Suprapubic skin (tissue), 4 donors: ENCODE measurements at regions not wholly inside any gene's neighbourhood (a gene's known extent, or its start where the extent isn't known, plus 50 kb on each side); places are given as distances from the start of the nearest gene placed in this dataset.

Experiments used
- DNase-seq, 2 donors: peaks; one replicate each; pipeline ENCODE4 v3.0.0-alpha.2; 2019; ENCODE audit warnings: low spot score in 2 of 2
- H3K27ac ChIP-seq: fragments of 200-600 bp; sonication (generic); one replicate; pipeline ENCODE4 v1.5.1; 2019
- H3K27me3 ChIP-seq: fragments of 200-600 bp; sonication (generic); one replicate; pipeline ENCODE4 v1.5.1; 2019
- H3K36me3 ChIP-seq: fragments of 200-600 bp; sonication (generic); one replicate; pipeline ENCODE4 v1.5.1; 2019
- H3K4me1 ChIP-seq: fragments of 200-600 bp; sonication (generic); one replicate; pipeline ENCODE4 v1.5.1; 2019
- H3K4me3 ChIP-seq: fragments of 200-600 bp; sonication (generic); one replicate; pipeline ENCODE4 v1.5.1; 2019; ENCODE audit warnings: mild to moderate bottlenecking
- H3K9me3 ChIP-seq: fragments of 200-600 bp; sonication (generic); one replicate; pipeline ENCODE4 v1.5.1; 2019
- EP300 ChIP-seq: sonication (generic); formaldehyde crosslinking; IDR thresholded peaks from one replicate; pipeline ENCODE4 v1.6.1; 2017; ENCODE audit warnings: antibody characterized with exemption
- POLR2A ChIP-seq, 2 donors: fragments of 450-650 bp; IDR thresholded peaks; one replicate each; pipeline ENCODE4 v1.6.1; 2017; ENCODE audit warnings: antibody characterized with exemption in 2 of 2, mild to moderate bottlenecking in 2 of 2, moderate library complexity in 2 of 2
- POLR2AphosphoS5 ChIP-seq, 3 donors: sonication (generic); formaldehyde crosslinking; IDR thresholded peaks; one replicate each; pipeline ENCODE4 v1.6.1; 2017; ENCODE audit warnings: antibody characterized with exemption in 3 of 3
- WGBS: methylation state at CpG from one replicate; pipeline ENCODE4 v1.1.5; 2018; 5-methylcytosine and 5-hydroxymethylcytosine counted together
- TF ChIP-seq, protein P1 (sequence below), 2 donors: fragments of 200-600 bp in 1 of 2; fragments of 450-650 bp in 1 of 2; sonication (generic) in 1 of 2; IDR thresholded peaks; one replicate each; pipeline ENCODE4 v1.5.1; 2016 to 2019; ENCODE audit warnings: antibody characterized with exemption in 2 of 2, mild to moderate bottlenecking in 1 of 2, moderate library complexity in 1 of 2

DNA sequence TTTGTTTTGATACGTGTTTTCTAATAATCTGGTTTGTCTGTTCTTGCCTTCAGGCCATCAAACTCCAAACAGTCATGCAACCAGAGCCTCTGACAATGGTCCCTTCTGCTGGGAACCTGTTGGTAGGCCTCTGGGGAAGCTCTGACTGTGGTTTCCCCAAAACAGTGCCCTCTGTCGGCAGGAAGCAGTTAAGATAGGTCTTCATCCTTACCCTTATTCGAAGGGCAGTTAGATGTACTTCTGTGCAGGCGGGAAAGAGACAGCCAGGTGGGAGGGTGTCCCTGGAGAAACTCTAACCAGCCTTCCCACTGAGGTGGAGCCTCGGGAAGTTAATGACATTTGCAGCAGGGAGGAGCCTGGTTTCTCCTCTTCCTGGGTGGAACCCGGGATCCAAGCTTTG, 81.6 kb upstream of the CHMP2B start:
- peaks cover 12% of the 10 kb centered on the region for H3K9me3 ChIP-seq
- H3K4me3 ChIP-seq, result no peak overlapping the region
- H3K27ac ChIP-seq, result no peak overlapping the region
- no peaks in the 10 kb centered on the region for H3K4me1 ChIP-seq
- no peaks in the 10 kb centered on the region for H3K36me3 ChIP-seq
- DNase-seq, result no peak
- 62% methylated on average over 6 of the region's 6 CpGs for WGBS
- H3K27me3 ChIP-seq, result no peaks in the 10 kb centered on the region
- TF ChIP-seq POLR2AphosphoS5 (IDR thresholded peaks at IDR 0.05), result no peak
- TF ChIP-seq, protein P1, sequence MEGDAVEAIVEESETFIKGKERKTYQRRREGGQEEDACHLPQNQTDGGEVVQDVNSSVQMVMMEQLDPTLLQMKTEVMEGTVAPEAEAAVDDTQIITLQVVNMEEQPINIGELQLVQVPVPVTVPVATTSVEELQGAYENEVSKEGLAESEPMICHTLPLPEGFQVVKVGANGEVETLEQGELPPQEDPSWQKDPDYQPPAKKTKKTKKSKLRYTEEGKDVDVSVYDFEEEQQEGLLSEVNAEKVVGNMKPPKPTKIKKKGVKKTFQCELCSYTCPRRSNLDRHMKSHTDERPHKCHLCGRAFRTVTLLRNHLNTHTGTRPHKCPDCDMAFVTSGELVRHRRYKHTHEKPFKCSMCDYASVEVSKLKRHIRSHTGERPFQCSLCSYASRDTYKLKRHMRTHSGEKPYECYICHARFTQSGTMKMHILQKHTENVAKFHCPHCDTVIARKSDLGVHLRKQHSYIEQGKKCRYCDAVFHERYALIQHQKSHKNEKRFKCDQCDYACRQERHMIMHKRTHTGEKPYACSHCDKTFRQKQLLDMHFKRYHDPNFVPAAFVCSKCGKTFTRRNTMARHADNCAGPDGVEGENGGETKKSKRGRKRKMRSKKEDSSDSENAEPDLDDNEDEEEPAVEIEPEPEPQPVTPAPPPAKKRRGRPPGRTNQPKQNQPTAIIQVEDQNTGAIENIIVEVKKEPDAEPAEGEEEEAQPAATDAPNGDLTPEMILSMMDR (IDR thresholded peaks at IDR 0.05), result no peak
- no peak for TF ChIP-seq EP300
- TF ChIP-seq POLR2A (IDR thresholded peaks at IDR 0.05), result no peak

DNA sequence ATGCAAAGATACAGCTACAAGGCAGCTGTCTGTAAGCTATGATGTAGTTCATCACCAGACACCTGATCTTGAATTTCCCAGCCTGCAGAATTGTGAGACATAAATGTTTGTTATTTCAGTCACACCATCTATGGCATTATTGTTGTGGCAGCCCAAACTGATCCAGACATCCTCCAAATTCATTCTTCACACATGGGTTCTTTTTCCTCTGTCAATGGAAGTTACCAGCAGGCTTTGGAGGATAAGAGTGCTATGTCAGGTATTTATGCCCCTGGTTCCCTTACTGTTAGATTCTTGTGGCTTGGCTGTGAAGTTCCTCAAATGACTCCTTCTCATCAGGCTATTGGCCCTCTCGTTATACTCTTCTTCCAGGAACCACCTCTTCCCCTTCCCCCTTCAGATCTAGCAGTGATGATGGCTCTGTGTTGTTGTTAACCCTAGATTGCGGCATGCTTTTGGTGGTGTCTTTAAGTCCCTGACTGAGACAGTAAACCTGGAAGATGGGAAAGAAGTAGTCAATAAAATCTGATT, 91.0 kb upstream of the CHMP2B start:
- peaks cover 8% of the 10 kb centered on the region for H3K9me3 ChIP-seq
- no peaks in the 10 kb centered on the region for H3K4me1 ChIP-seq
- DNase-seq, result no peak
- H3K4me3 ChIP-seq, result no peak overlapping the region
- H3K36me3 ChIP-seq, result no peaks in the 10 kb centered on the region
- TF ChIP-seq, protein P1 (IDR thresholded peaks at IDR 0.05), result no peak
- TF ChIP-seq POLR2AphosphoS5 (IDR thresholded peaks at IDR 0.05) (no peak), EP300 (no peak), POLR2A (IDR thresholded peaks at IDR 0.05) (no peak)
- no peak overlapping the region for H3K27ac ChIP-seq
- 77% methylated on average over 2 of the region's 2 CpGs for WGBS
- H3K27me3 ChIP-seq, result no peaks in the 10 kb centered on the region

DNA sequence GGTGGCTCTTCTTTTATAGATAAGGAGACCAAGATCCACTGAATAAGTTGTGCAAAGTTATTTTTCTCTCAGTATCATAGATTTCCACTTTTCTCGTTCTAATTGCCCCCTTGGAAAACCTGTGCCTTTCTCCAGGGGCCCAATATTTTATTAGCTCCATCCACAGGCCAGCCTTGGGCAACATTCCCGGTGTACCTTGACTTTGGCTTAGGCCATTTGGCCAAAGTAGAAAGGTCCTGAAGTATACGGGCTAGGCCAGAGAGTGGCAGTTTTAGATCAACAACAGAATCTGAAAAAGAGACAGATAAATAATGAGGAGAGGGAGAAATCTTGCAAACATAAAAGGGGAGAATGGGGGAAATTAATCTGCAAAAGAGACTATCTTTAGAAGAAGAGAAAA, 91.7 kb upstream of the CHMP2B start:
- H3K4me3 ChIP-seq, result no peak overlapping the region
- DNase-seq, result no peak
- H3K27me3 ChIP-seq, result no peaks in the 10 kb centered on the region
- H3K27ac ChIP-seq, result no peak overlapping the region
- H3K36me3 ChIP-seq, result no peaks in the 10 kb centered on the region
- no peaks in the 10 kb centered on the region for H3K4me1 ChIP-seq
- TF ChIP-seq POLR2A (IDR thresholded peaks at IDR 0.05) (no peak), POLR2AphosphoS5 (IDR thresholded peaks at IDR 0.05) (no peak), EP300 (no peak)
- TF ChIP-seq, protein P1 (IDR thresholded peaks at IDR 0.05), result no peak
- 85% methylated on average over 3 of the region's 3 CpGs for WGBS
- peaks cover 2% of the 10 kb centered on the region for H3K9me3 ChIP-seq

DNA sequence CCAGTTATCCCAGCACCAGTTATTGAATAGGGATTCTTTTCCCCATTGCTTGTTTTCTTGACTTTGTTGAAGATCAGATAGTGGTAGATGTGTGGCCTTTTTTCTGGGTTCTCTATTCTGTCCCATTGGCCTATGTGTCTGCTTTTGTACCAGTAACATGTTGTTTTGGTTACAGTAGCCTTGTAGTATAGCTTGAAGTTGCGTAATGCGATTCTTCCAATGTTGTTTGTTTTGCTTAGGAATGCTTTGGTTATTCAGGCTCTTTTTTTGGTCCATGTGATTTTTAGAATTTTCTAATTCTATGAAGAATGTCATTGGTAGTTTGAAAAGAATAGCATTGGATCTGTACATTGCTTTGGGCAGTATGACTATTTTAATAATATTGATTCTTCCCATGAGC, 94.3 kb upstream of the CHMP2B start:
- H3K4me1 ChIP-seq, result no peaks in the 10 kb centered on the region
- H3K27ac ChIP-seq, result no peak overlapping the region
- no peak for DNase-seq
- H3K4me3 ChIP-seq, result no peak overlapping the region
- WGBS, result 95% methylated on average over 2 of the region's 2 CpGs
- no peaks in the 10 kb centered on the region for H3K36me3 ChIP-seq
- no peak for TF ChIP-seq EP300
- TF ChIP-seq, protein P1 (IDR thresholded peaks at IDR 0.05), result no peak
- TF ChIP-seq POLR2A (IDR thresholded peaks at IDR 0.05), result no peak
- no peak for TF ChIP-seq POLR2AphosphoS5 (IDR thresholded peaks at IDR 0.05)
- no peaks in the 10 kb centered on the region for H3K27me3 ChIP-seq
- H3K9me3 ChIP-seq, result no peaks in the 10 kb centered on the region

DNA sequence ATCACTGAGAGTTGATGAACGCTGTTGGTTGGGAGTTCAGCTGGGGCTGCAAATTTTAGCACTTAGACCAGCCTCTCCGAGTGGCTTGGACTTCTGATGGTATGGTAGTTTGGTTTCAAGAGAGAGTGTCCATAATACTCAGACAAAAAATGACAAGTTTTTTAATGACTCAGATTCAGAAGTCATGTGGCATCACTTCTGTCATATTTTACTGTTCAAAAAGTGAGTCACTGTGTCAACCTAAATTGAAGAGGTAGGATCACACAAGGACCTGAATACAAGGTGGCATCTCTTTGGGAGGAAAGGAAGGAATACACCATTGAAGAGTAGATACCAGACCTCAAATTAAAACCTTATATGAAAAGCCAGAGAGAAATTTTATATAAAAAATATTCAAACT, 99.1 kb upstream of the CHMP2B start:
- no peak for DNase-seq
- Histone ChIP-seq H3K4me1 (no peaks in the 10 kb centered on the region), H3K36me3 (no peaks in the 10 kb centered on the region), H3K27ac (no peak overlapping the region), H3K27me3 (no peaks in the 10 kb centered on the region), H3K4me3 (no peak overlapping the region), H3K9me3 (no peaks in the 10 kb centered on the region)
- 70% methylated on average over 2 of the region's 2 CpGs for WGBS
- TF ChIP-seq POLR2AphosphoS5 (IDR thresholded peaks at IDR 0.05) (no peak), POLR2A (IDR thresholded peaks at IDR 0.05) (no peak), EP300 (no peak)
- TF ChIP-seq, protein P1 (IDR thresholded peaks at IDR 0.05), result no peak
